ENCODE measurements at regions not wholly inside any gene's neighbourhood (a gene's known extent, or its start where the extent isn't known, plus 50 kb on each side); places are given as distances from the start of the nearest gene placed in this dataset.

DNA sequence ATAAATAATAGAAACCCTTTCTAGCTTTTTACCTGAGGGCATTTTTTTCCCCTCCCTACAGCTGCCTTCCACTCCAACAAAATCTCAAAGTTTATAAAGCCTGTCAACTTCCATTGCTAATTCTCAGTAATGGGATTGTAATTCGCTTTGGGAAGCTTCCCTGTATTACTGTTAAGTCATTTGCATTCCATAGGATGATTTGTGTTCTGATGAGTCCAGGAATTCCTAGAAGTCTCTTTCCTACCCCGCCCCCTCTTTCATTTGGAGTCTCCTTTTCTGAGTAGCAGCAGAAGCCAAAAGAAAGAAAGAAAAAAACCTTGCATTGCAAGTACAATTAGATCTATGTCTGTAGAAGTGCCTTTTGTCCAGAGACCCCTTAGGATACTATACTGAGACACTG, 1033.3 kb downstream of the IGSF11 start:
- DNase-seq = no peak

- no peak for DNase-seq
Observed at GRCh38 chr3:118011910-118012309, 1022.7 kb downstream of the IGSF11 start.

GRCh38 chr3:118029049-118029448, 1005.6 kb downstream of the IGSF11 start:
- DNase-seq = no peak

- no peak for DNase-seq
Observed at GRCh38 chr3:118036215-118036614, 998.4 kb downstream of the IGSF11 start.

- no peak for DNase-seq
Observed at GRCh38 chr3:118055381-118055780, 979.3 kb downstream of the IGSF11 start.

DNA sequence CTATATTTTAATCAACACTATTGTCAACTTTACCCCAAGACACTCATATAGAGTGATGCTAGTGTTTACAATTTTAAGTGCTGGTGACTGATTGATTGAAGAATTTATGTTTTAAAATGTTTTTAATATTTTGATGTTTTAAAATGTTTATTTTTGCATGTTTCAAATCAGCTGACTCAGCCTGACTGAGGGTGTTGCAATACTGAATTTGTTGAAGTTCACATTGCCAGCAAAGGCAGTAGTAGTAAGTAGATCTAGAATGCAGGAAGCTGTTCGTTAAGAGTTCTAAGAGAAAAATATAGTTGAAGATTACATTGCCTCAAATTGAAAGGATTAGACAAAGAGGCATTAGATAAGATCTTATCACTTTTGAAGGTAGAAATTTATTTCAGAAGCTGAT, 977.6 kb downstream of the IGSF11 start:
- no peak for DNase-seq

DNA sequence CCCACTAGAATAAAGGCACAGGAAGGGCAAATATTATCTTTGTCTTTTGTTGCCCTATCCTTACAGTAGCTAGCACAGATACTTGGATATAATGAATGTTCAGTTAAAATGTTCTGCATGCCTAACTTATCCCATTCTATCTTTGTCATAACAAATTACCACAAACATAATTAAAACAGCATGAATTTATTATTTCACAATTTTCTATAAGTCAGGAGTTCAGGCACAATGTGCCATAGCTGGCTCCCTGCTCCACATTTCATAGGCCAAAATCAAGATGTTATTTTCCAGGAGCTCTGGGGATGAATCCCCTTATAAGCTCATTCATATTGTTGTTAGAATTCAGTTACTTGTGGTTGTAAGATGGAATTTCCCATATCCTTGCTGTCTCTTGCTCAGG, 975.5 kb downstream of the IGSF11 start:
- no peak for DNase-seq

GRCh38 chr3:118067439-118067838, 967.2 kb downstream of the IGSF11 start:
- no peak for DNase-seq

- no peak for DNase-seq
Observed at GRCh38 chr3:118075873-118076272, 958.8 kb downstream of the IGSF11 start.

DNA sequence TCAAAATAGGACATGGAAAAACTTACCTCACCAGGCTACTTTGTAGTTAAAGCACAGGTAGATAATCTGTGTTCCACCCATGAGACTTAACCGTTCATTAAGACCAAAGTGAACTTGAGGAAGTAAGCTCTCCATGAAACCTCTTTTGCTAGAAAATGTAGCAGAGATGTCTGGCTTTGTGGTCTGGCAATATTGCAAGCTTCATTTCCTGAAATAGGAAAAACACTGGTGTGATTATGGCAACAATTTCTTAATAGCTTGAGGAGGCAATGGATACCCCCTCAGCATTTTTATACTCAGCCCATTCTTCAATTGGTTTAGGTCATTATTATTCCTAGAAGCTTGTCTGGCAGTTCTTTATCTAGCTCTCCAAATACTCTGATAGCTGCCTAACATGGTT, 957.3 kb downstream of the IGSF11 start:
- DNase-seq = no peak

GRCh38 chr3:118080889-118081288, 953.8 kb downstream of the IGSF11 start:
- DNase-seq = no peak

- DNase-seq = no peak
Observed at GRCh38 chr3:118088696-118089095, 946.0 kb downstream of the IGSF11 start.

DNA sequence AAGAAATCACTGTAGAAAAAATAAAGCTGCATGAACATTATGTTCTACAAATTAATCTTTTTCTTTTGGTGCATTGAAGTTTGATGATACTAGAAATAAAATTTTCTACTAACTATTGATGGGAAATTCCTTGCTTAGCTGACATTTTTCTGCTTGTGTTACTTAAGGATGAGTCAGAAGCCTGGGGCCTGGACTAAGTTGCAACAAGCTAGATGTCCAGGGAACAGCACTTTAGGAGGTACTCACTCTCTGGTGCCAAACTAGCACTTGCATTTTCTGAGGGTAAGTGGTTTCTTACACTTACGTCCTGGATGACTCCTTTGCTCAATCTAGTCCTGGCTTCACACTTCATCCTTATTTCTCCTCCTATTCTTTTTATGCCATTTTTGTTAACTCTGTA, 945.1 kb downstream of the IGSF11 start:
- DNase-seq = no peak

DNA sequence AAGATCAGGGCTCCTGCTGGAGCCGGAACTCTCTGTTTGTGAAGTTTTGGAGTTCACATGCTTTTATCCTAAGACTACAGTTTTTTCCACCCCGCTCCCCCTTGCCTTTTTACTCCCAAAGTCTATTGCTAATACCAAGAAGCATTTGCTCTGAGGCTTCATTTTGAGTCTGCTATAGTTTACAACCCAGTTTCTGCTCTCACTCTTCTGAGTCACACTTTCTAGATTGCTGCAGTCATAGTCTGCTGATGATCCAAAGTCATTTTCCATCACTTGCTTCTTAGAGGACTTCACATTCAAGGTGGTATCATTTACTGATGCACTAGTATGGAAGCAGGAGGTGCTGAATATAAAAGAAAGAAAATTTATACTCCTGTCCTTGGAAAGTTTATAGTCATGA, 937.4 kb downstream of the IGSF11 start:
- no peak for DNase-seq

- DNase-seq = no peak
Observed at GRCh38 chr3:118097660-118098059, 937.0 kb downstream of the IGSF11 start.

DNA sequence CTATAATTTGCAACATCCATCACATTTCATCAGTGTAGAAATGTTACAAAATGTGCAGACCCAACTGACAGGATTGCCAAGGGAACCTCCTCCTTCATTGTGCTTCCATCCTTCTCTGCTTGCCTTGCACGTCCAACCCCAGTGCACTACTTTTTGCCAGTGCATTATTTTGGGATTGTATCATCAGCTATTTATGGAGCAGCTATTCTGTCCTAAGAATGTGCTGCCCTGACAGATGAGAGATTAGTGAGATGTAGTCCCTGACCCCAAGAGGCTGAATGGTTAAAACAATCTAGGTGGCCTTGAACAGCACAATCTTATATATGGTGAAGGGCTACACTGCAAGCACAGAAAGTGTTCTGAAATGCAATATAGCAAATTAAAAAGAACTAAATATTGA, 935.8 kb downstream of the IGSF11 start:
- DNase-seq = no peak

- no peak for DNase-seq
Observed at GRCh38 chr3:118101891-118102290, 932.8 kb downstream of the IGSF11 start.

DNA sequence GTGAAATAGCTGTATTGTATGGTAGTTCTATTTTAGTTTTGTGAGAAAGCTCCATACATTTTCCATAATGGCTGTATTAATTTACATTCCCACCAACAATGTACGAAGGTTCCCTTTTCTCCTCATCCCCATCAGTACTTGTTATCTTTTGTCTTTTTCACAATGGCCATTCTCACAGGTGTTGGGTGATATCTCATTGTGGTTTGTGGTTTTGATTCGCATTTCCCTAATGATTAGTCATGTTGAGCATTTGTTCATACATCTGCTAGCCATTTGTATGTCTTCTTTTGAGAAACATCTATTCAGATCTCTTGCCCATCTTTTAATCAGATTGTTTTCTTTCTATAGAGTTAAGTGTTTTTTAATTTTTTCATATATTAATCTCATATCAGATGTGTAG, 931.9 kb downstream of the IGSF11 start:
- no peak for DNase-seq

GRCh38 chr3:118108201-118108600, 926.4 kb downstream of the IGSF11 start:
- no peak for DNase-seq

DNA sequence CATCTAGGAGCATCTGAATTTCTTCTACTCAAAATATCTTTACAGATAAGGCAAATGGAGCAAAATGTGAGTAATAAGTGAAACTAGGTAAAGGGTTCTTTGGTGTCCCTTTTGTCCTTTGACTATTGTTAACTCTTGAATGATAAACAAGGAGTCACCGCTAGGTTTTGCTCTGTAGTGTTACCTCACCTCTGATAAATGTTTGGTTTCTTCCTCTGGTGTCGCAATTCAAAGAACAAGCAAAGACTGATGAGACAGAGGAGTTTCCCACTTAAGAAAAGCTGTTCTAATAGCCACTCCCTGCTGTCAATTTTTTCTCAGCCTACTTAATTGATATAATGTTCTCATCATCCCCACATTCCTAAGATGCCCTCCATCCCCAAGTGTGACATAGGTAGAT, 925.9 kb downstream of the IGSF11 start:
- no peak for DNase-seq

DNA sequence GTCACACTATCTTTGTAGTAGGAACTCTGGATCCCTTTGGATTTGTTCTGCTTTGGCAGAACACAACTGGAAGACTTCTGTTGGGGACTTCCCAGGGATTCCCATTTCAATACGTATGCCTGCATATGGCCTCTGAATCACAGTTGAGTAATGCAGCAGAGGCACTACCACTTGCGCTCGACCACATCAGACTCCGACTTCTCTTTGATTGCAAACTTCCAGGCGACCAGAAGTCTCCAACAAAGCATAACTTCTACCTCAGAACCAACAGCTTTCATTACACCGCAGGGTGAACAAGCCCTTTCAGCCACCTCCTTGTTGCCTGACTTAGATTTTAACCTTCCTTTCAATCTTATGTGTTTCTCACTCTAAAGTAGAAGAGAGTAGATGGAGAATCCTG, 924.4 kb downstream of the IGSF11 start:
- no peak for DNase-seq

- no peak for DNase-seq
Observed at GRCh38 chr3:118116991-118117390, 917.7 kb downstream of the IGSF11 start.

GRCh38 chr3:118126751-118127150, 907.9 kb downstream of the IGSF11 start:
- DNase-seq = no peak

DNA sequence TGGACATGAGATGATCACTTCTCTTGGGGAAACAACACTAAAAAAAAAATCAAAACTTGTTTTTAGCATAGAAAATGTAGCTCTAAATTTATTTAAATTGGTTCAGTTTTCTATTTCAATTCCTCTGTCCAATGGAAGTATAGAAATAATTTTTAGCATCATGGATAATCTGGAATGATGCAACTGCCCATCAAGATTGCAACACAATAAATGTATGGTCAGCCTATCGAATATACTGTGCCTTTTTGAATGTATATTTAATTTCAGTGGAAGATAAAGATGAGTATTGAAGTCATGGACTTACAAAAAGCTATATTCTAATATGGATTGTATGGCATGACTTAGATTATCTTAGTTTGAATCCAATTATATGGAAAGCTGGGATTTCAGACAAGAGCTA, 906.7 kb downstream of the IGSF11 start:
- DNase-seq = no peak

- DNase-seq = no peak
Observed at GRCh38 chr3:118128886-118129285, 905.8 kb downstream of the IGSF11 start.

- DNase-seq = no peak
Observed at GRCh38 chr3:118137778-118138177, 896.9 kb downstream of the IGSF11 start.

All from 8988T (cell line).